DMS114 treated with DMSO at 0.1 percent for 48 hours (cell line): ENCODE measurements at regions not wholly inside any gene's neighbourhood (a gene's known extent, or its start where the extent isn't known, plus 50 kb on each side); places are given as distances from the start of the nearest gene placed in this dataset.

Experiments used
- DNase-seq: peaks from one replicate; lab custom pipeline; 2025; ENCODE audit not compliant: unreplicated experiment; lab: John Stamatoyannopoulos, UW

GRCh38 chr3:151992326-151993041, 119.0 kb downstream of the SUCNR1 start:
- DNase-seq = no peak

DNA sequence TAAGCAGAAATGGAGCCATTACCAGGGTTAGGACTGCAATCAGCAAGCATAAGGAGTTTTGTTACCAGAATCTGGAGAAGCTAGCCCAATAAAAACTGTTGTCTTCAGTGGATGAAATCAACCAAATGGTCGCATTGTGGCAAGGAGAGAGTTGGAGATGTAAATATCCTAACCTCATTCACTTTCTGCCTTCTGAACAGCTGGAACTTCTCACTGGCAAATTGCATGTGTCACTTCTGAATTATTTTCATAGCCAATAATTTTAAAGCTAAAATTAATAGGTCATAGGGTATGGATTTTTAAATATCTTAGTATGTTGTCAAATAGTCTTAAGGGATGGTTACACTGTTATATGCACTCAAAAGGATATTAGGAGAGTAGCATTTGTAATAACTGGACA, 121.6 kb downstream of the SUCNR1 start:
- no peak for DNase-seq

DNA sequence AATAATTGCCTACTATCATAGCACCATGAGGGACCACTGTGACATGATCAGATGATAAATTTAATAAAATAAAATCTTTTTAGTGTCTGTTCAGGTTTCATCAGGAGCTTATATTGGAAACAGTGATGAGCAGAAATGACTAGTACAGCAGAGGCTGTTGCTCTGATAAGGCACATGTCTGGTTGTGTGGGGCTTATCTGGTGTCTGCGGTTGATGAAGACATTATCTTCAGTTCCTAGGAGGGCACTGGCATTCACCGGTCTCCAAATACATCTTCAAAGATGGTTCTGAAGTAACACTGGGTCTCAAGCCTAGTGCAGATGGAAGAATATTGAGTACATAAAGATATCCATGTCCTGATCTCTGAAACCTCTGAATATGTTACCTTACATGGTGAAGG, 125.3 kb downstream of the SUCNR1 start:
- no peak for DNase-seq

- no peak for DNase-seq
These were observed 126.5 kb downstream of the SUCNR1 start for GRCh38 chr3:151999936-152000335.

GRCh38 chr3:152011812-152012735, 138.6 kb downstream of the SUCNR1 start:
- DNase-seq = no peak

- DNase-seq = no peak
These were observed 146.1 kb downstream of the SUCNR1 start for GRCh38 chr3:152019508-152019907.

DNA sequence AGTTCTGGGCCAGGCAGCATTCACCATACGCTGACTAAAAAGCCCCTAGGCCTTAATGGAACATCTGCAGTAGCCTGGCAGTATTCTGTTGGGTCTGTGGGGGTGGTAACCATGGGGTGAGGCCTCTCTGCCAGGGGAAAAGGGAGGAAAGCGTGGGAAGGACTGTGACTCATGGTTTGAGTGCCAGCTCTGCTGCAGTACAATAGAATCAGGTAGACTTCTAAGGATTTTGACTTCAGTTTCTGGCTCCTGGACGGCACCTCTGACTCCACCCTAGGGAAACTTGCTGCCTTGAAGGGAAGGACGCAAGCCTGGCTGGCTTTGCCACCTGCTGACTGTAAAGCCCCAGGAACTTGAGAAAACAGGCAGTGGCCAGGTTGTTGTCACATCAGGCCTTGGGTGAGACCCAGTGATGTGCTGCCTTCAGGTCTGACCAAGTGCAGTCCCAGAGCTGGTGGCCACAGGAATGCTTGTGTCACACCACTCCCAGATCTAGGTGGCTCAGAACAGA, 148.6 kb downstream of the SUCNR1 start:
- DNase-seq = no peak

DNA sequence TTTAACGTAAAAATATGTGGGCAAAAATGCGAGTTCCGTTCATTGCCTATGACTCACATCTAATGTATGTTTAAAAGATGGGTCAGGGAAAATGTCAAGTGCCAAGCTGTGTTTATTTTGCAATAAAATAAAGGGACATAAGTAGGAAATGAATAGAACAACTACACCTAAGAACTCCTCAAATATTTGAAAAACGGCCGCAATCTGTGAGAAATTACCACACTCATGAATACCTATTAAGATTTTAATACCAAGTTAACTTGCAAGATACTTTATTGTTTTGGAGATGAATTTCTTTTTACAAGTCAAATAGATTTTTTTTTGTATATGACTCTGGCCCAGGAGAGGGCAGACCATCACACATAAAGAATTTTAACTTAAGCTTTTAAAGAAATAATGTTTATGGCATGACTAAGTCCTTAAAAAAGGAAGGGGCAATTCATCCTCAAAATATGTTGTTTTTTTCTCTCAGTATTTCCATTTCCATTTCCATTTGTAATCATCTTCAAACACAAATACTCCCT, 152.7 kb downstream of the SUCNR1 start:
- no peak for DNase-seq

- DNase-seq = no peak
These were observed 156.9 kb downstream of the SUCNR1 start for GRCh38 chr3:152030320-152030719.

- DNase-seq = no peak
These were observed 157.9 kb downstream of the SUCNR1 start for GRCh38 chr3:152031321-152031720.

- DNase-seq = no peak
These were observed 163.9 kb downstream of the SUCNR1 start for GRCh38 chr3:152037297-152037696.

- DNase-seq = no peak
These were observed 164.5 kb downstream of the SUCNR1 start for GRCh38 chr3:152037953-152038352.

DNA sequence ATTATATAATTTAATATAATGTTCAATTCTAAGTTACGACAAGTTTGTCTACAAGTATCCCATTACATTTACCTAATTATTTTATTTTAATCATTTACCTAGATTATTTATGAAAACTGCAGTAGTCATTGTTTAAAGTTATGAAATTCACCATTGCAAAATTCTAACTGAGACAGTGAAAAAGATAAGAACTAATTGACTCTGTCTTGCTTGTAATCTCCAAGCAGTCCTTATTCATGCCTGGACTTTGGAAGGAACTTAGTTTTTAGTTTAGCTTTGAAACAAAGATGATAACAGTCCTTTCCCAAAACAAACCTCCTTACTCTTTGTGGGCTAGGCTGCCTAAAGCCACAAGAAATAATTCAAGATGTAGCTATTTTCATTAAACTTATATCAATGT, 165.0 kb downstream of the SUCNR1 start:
- DNase-seq = no peak

DNA sequence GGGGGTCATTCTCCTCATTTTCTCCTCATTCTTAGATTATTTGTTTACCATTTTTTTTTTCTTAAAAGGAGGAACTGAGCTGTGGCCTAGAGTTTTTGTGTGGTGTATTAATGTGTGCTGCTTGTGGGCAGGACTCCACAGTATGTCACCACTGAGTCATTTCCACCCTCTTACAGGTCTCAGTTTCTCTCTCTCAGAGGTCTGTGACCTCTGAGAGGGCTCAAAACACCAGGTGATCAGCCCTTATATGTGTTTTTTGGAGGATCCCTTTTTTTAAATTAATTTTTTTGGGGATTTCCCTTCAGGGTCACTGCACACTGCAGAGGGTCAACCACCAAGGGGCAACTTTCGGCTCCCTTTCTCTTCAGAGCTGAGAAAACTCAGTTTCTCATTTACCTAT, 166.4 kb downstream of the SUCNR1 start:
- DNase-seq = no peak

DNA sequence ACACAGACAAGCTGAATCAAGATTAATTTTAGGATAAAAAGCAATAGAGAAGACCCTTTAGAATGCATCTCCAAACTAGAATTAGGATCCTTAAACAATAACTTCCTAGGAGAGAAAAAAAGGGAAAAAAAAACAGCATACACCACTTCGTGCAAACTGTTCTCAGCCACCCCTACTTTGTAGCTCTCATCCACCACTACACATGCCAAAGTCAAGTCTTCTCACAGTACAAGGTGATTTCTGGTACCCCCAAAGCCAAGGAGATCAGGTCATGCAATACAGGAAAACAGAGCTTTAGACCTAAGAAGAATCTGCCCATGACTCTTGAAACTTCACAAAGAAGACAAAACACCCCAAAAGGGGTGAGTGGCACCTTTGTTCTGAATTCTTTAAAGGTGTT, 166.9 kb downstream of the SUCNR1 start:
- DNase-seq = no peak

DNA sequence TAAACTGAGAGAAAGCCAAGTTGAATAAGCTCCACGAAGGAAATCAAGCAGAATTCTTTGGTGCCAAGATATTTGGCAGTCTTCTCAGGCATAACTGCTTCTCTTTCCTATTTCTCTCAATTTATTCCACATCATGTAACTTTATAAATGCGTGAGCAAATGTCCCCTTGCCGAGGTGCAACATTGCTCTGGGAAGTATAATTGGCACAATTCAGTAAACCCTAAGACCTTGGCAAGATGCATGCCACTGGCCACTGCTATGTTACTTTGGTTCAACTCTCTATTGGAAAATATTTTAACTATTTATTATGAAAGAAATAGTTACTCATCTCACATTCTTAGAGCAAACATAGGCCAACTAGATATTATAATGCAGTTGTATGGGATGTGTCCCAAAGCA, 170.2 kb downstream of the SUCNR1 start:
- DNase-seq = no peak

GRCh38 chr3:152046280-152046679, 172.8 kb downstream of the SUCNR1 start:
- DNase-seq = no peak

DNA sequence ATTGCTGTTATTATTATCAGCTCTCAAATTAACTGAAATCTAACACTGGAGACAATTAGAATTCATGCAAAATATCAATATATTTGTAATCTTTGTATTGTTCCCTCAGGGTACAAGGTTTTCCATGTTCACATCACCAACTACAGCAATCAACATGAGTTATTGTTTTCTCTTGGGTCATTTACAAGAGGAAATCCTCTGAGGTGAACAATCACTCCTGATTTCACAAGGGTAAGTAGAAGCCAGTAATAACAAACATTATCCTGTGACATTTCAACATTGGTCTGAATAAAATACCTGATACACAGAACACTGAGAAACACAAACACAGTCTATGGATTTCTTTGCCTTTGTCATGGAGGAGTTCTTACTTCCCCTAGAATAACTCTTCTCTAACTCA, 174.0 kb downstream of the SUCNR1 start:
- no peak for DNase-seq

GRCh38 chr3:152048831-152049230, 175.4 kb downstream of the SUCNR1 start:
- no peak for DNase-seq

GRCh38 chr3:152050903-152051302, 177.5 kb downstream of the SUCNR1 start:
- no peak for DNase-seq

DNA sequence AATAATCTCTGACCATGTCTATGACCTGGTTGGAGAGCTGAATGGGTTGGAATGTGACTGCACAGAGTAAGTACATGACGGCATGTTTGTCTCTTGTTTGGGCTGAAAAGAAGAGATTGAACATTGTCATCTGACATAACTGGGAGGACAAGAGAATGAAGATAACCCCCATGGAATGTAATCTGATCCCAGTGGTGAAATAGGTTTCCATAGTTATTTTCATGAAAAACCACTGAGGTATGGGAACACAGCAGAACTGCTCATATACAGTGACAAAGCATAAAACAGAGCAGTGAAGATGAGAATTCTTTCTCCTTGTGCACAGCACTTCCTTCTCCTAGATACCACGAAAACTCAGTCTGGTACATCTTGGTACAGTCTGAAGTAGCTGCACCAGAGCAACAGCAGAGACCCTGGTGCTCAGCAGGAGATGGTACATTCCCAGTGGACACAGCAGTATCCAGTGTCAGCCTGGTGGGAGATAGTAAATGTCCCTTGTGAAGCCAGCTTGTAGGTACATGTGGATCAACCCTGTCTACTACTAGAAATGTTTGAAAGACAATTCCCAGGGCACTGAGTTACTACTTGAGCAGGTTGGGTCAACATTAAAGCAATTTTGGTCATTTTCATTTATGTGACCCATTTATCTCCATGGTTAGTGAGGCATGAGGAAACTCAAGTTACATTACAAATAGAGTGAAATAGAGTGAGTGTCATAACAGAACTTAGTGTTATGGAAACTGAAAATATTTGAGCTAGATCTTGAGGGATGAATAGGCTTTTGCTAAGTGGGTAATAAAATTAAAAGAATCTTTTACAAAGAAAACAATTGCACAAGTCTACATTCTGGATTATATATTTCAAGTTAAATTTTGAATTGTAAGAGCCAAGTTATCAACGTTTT, 178.3 kb downstream of the SUCNR1 start:
- no peak for DNase-seq
